Activated CD4-positive, CD25-positive, alpha-beta regulatory T cell treated with anti-CD3 and anti-CD28 coated beads, Interleukin-2, amount 50 U/mL, for 72 hours (primary cell): ENCODE measurements at regions not wholly inside any gene's neighbourhood (a gene's known extent, or its start where the extent isn't known, plus 50 kb on each side); places are given as distances from the start of the nearest gene placed in this dataset.

ENCODE experiments used
- DNase-seq: peaks from one replicate; pipeline ENCODE4 v3.0.0; 2021

GRCh38 chr12:13592063-13592942, 389.1 kb downstream of the GRIN2B start:
- no peak for DNase-seq

- no peak for DNase-seq
These were observed 389.9 kb downstream of the GRIN2B start for GRCh38 chr12:13591488-13591887.

GRCh38 chr12:13591059-13591458, 390.3 kb downstream of the GRIN2B start:
- no peak for DNase-seq

- no peak for DNase-seq
These were observed 392.0 kb downstream of the EMP1 start for GRCh38 chr12:13588574-13588973.

GRCh38 chr12:13587721-13588390, 391.3 kb downstream of the EMP1 start:
- no peak for DNase-seq

- DNase-seq: no peak
These were observed 389.8 kb downstream of the EMP1 start for GRCh38 chr12:13586361-13586760.

GRCh38 chr12:13584541-13584940, 388.0 kb downstream of the EMP1 start:
- no peak for DNase-seq

- DNase-seq: no peak
These were observed 387.1 kb downstream of the EMP1 start for GRCh38 chr12:13583630-13584029.

GRCh38 chr12:13582421-13582820, 385.9 kb downstream of the EMP1 start:
- no peak for DNase-seq

GRCh38 chr12:13581031-13581430, 384.5 kb downstream of the EMP1 start:
- DNase-seq: no peak

GRCh38 chr12:13580206-13580605, 383.7 kb downstream of the EMP1 start:
- DNase-seq: no peak

- no peak for DNase-seq
These were observed 380.5 kb downstream of the EMP1 start for GRCh38 chr12:13576935-13577500.

- no peak for DNase-seq
These were observed 377.3 kb downstream of the EMP1 start for GRCh38 chr12:13573698-13574321.

- no peak for DNase-seq
These were observed 374.5 kb downstream of the EMP1 start for GRCh38 chr12:13571035-13571434.

GRCh38 chr12:13570005-13570694, 373.6 kb downstream of the EMP1 start:
- no peak for DNase-seq

GRCh38 chr12:13566292-13566691, 369.8 kb downstream of the EMP1 start:
- no peak for DNase-seq

GRCh38 chr12:13564266-13564810, 367.8 kb downstream of the EMP1 start:
- DNase-seq: no peak

GRCh38 chr12:13563743-13564125, 367.2 kb downstream of the EMP1 start:
- DNase-seq: no peak

GRCh38 chr12:13562915-13563742, 366.6 kb downstream of the EMP1 start:
- DNase-seq: no peak

GRCh38 chr12:13561923-13562322, 365.4 kb downstream of the EMP1 start:
- no peak for DNase-seq

GRCh38 chr12:13559318-13559978, 362.9 kb downstream of the EMP1 start:
- no peak for DNase-seq
